Uterus (tissue), 3 donors: ENCODE measurements at regions not wholly inside any gene's neighbourhood (a gene's known extent, or its start where the extent isn't known, plus 50 kb on each side); places are given as distances from the start of the nearest gene placed in this dataset.
"Not testable (repeated sequence)": the region's sequence is repeated elsewhere in the genome, so short reads cannot be mapped to it uniquely, and the experiment has no call there.

Experiments
- DNase-seq, 2 donors: peaks; one replicate each; pipeline ENCODE4 v3.0.0-alpha.2; 2019 to 2020
- H3K27ac ChIP-seq, 2 donors: fragments of 200-600 bp; sonication (generic); 1 replicate in 1 of 2; 2 replicates in 1 of 2; pipeline ENCODE4 v1.5.1; 2016 to 2018
- H3K27me3 ChIP-seq, 2 donors: fragments of 200-600 bp; sonication (generic); one replicate each; pipeline ENCODE4 v1.5.1; 2018 to 2019; ENCODE audit warnings: control low read depth in 1 of 2
- H3K36me3 ChIP-seq, 2 donors: fragments of 200-600 bp; sonication (generic); one replicate each; pipeline ENCODE4 v1.5.1; 2019; ENCODE audit warnings: control low read depth in 1 of 2
- H3K4me1 ChIP-seq, 2 donors: fragments of 200-600 bp; sonication (generic); one replicate each; pipeline ENCODE4 v1.5.1; 2018 to 2019; ENCODE audit warnings: control low read depth in 1 of 2
- H3K4me3 ChIP-seq, 2 donors: fragments of 200-600 bp; sonication (generic); 1 replicate in 1 of 2; 2 replicates in 1 of 2; pipeline ENCODE4 v1.5.1; 2018 to 2019; ENCODE audit warnings: mild to moderate bottlenecking in 1 of 2
- H3K9me3 ChIP-seq, 2 donors: fragments of 200-600 bp; sonication (generic); one replicate each; pipeline ENCODE4 v1.5.1; 2019; ENCODE audit warnings: control low read depth in 1 of 2
- CTCF ChIP-seq, 4 experiments: fragments of 200-600 bp in 2 of 4; fragments of 450-650 bp in 2 of 4; sonication (generic) in 2 of 4; IDR thresholded peaks; one replicate each; pipeline ENCODE4 v1.5.1; 2016 to 2019; ENCODE audit warnings: antibody characterized with exemption in 4 of 4, mild to moderate bottlenecking in 2 of 4, moderate library complexity in 1 of 4
- POLR2A ChIP-seq, 2 donors: fragments of 450-650 bp; IDR thresholded peaks; one replicate each; pipeline ENCODE4 v1.6.1; 2016; ENCODE audit warnings: antibody characterized with exemption in 2 of 2, mild to moderate bottlenecking in 1 of 2, moderate library complexity in 1 of 2
- intact Hi-C: fragments of 100-400 bp; cut with DNase I; formaldehyde crosslinking; loops from one replicate; pipeline ENCODE4 v1.15.1; 2023; ENCODE audit warnings: low total_unique reads
- donor health status: DM: yes; HTN: yes; CAD: no.

- H3K9me3 ChIP-seq = no peaks in the 10 kb centered on the region
- DNase-seq = no peak
- intact Hi-C loops = no loop called here
- no peaks in the 10 kb centered on the region for H3K27me3 ChIP-seq
- TF ChIP-seq CTCF (IDR thresholded peaks at IDR 0.05) (no peak), POLR2A (IDR thresholded peaks at IDR 0.05) (no peak)
- no peaks in the 10 kb centered on the region for H3K4me1 ChIP-seq
- no peak overlapping the region for H3K27ac ChIP-seq
- H3K36me3 ChIP-seq = no peaks in the 10 kb centered on the region
- no peak overlapping the region for H3K4me3 ChIP-seq
These were observed 87.8 kb upstream of the USP24 start for GRCh38 chr1:55302972-55303371.

- Histone ChIP-seq H3K9me3 (no peaks in the 10 kb centered on the region), H3K4me1 (no peaks in the 10 kb centered on the region), H3K36me3 (no peaks in the 10 kb centered on the region), H3K27ac (no peak overlapping the region), H3K4me3 (no peak overlapping the region), H3K27me3 (no peaks in the 10 kb centered on the region)
- TF ChIP-seq CTCF (IDR thresholded peaks at IDR 0.05) = no peak
- TF ChIP-seq POLR2A (IDR thresholded peaks at IDR 0.05) = no peak
- intact Hi-C loops = no loop called here
- no peak for DNase-seq
These were observed 86.7 kb upstream of the USP24 start for GRCh38 chr1:55301912-55302311.

- Histone ChIP-seq H3K36me3 (no peaks in the 10 kb centered on the region), H3K27ac (no peak overlapping the region), H3K27me3 (no peaks in the 10 kb centered on the region), H3K4me3 (no peak overlapping the region), H3K9me3 (no peaks in the 10 kb centered on the region), H3K4me1 (no peaks in the 10 kb centered on the region)
- DNase-seq = no peak
- TF ChIP-seq POLR2A (IDR thresholded peaks at IDR 0.05) (no peak), CTCF (IDR thresholded peaks at IDR 0.05) (no peak)
- intact Hi-C loops = no loop called here
These were observed 85.8 kb upstream of the USP24 start for GRCh38 chr1:55300975-55301374.

- H3K27ac ChIP-seq = no peak overlapping the region
- intact Hi-C loops = no loop called here
- TF ChIP-seq POLR2A (IDR thresholded peaks at IDR 0.05) = no peak
- TF ChIP-seq CTCF (IDR thresholded peaks at IDR 0.05) = no peak
These were observed 83.2 kb upstream of the USP24 start for GRCh38 chr1:55298167-55298894.

GRCh38 chr1:55296247-55296646 lies 81.1 kb upstream of the USP24 start:
- intact Hi-C loops, H3K36me3 ChIP-seq, H3K4me1 ChIP-seq, H3K9me3 ChIP-seq, H3K27ac ChIP-seq, DNase-seq, H3K27me3 ChIP-seq, H3K4me3 ChIP-seq: not testable (repeated sequence)

More at GRCh38 chr1:55298167-55298894, 83.2 kb upstream of the USP24 start:
- Histone ChIP-seq H3K4me3 (no peak overlapping the region), H3K27me3 (no peaks in the 10 kb centered on the region), H3K9me3 (no peaks in the 10 kb centered on the region), H3K36me3 (no peaks in the 10 kb centered on the region), H3K4me1 (no peaks in the 10 kb centered on the region)
- DNase-seq = no peak
